ENCODE measurements at regions not wholly inside any gene's neighbourhood (a gene's known extent, or its start where the extent isn't known, plus 50 kb on each side); places are given as distances from the start of the nearest gene placed in this dataset.

- no peak for TF ChIP-seq ESRRG (CRISPR knock-in tag; IDR thresholded peaks at IDR 0.05)
- no peak for TF ChIP-seq PPARA (CRISPR knock-in tag; IDR thresholded peaks at IDR 0.05; ENCODE audit: borderline replicate concordance)
- no peak for TF ChIP-seq TSHZ2 (CRISPR knock-in tag; IDR thresholded peaks at IDR 0.05)
- TF ChIP-seq PATZ1 (CRISPR knock-in tag; IDR thresholded peaks at IDR 0.05; ENCODE audit: borderline replicate concordance) = no peak
- TF ChIP-seq OSR1 (CRISPR knock-in tag; IDR thresholded peaks at IDR 0.05) = no peak
- TF ChIP-seq ARNTL (CRISPR knock-in tag; IDR thresholded peaks at IDR 0.05; ENCODE audit: borderline replicate concordance, low read depth) = no peak
- TF ChIP-seq ZNF8 (CRISPR knock-in tag; IDR thresholded peaks at IDR 0.05) = no peak
- no peak for TF ChIP-seq SNAI2 (CRISPR knock-in tag; IDR thresholded peaks at IDR 0.05)
- no peak for TF ChIP-seq RARB (CRISPR knock-in tag; IDR thresholded peaks at IDR 0.05)
- no peak for TF ChIP-seq ZNF70 (CRISPR knock-in tag; IDR thresholded peaks at IDR 0.05)
- TF ChIP-seq ZFP3 (CRISPR knock-in tag; IDR thresholded peaks at IDR 0.05) = no peak
These were observed 249.9 kb upstream of the SMIM30 start for GRCh38 chr7:113368256-113368655.
